Osteocyte (in vitro differentiated cells): ENCODE measurements at regions not wholly inside any gene's neighbourhood (a gene's known extent, or its start where the extent isn't known, plus 50 kb on each side); places are given as distances from the start of the nearest gene placed in this dataset.

ENCODE experiments used
- DNase-seq: peaks from one replicate; pipeline ENCODE4 v3.0.0; 2021; ENCODE audit warnings: mixed read lengths; ENCODE audit not compliant: unreplicated experiment; ENCODE audit errors: extremely low spot score
- H3K27ac Mint-ChIP-seq: one replicate; pipeline ENCODE4 v1.8.0; 2021; ENCODE audit warnings: mild to moderate bottlenecking, mixed read lengths; ENCODE audit not compliant: unreplicated experiment
- H3K27me3 Mint-ChIP-seq: one replicate; pipeline ENCODE4 v1.8.0; 2021; ENCODE audit warnings: mixed read lengths; ENCODE audit not compliant: unreplicated experiment
- H3K36me3 Mint-ChIP-seq: one replicate; pipeline ENCODE4 v1.8.0; 2021; ENCODE audit warnings: mixed read lengths; ENCODE audit not compliant: unreplicated experiment
- H3K4me1 Mint-ChIP-seq: one replicate; pipeline ENCODE4 v1.8.0; 2021; ENCODE audit warnings: mixed read lengths; ENCODE audit not compliant: unreplicated experiment
- H3K4me3 Mint-ChIP-seq: one replicate; pipeline ENCODE4 v1.8.0; 2021; ENCODE audit warnings: mild to moderate bottlenecking, moderate library complexity, mixed read lengths; ENCODE audit not compliant: unreplicated experiment
- H3K9me3 Mint-ChIP-seq: one replicate; pipeline ENCODE4 v1.8.0; 2021; ENCODE audit warnings: mixed read lengths; ENCODE audit not compliant: unreplicated experiment
- TF ChIP-seq, protein P1 (sequence below): fragments of 200-600 bp; sonication (generic); IDR thresholded peaks from 2 replicates; pipeline ENCODE4 v1.5.0; 2021; ENCODE audit warnings: antibody characterized with exemption, mild to moderate bottlenecking, moderate library complexity

DNA sequence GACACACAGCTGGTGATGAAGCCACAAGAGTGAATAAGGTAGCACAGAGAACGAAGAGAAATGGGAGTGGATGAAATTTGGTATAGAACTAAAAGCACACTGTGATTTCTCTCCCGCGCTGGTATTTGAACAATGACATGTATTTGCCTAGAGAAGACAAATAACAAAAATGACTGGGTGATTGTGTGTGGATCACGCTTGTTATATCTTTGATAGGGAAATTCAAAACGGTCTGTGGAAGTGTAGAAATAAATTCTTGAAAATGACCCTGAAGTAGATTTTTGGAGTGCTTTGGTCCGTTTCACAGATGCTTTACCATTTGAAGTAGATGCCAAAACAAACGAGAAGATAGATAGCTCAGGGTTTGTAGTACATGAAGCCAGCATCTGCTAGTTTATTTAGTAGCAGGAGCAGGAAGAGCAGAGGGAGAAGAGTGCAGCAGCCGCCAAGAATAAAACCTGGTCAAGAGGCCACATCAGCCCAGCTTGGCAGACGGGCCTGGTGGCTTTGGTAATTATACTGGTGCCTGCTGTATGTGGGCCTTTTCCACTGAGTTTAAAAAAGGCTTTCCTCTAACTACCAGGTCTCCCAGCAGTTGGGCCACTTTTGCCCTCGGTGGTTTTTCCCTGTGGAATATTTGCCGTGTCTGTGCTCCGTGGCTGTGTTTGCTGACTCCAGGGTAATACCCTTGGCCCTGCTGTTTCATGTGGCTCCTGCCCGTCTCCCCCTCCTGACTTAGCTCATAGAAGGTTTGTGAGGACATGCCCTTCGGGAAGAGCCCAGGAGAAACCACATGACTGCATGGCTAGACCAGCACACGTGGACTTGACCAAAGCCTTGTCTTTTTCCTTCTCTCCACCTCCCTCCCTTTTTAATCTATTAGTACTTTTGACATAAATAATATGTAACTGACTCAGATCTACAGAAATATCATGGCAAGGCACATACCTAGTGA, 294.0 kb downstream of the SOX4 start:
- Mint-ChIP-seq H3K4me1 (peaks cover 13% of the 10 kb centered on the region), H3K9me3 (peaks cover 5% of the 10 kb centered on the region), H3K27ac (no peak overlapping the region), H3K36me3 (no peaks in the 10 kb centered on the region), H3K27me3 (no peaks in the 10 kb centered on the region), H3K4me3 (no peak overlapping the region)
- TF ChIP-seq, protein P1, sequence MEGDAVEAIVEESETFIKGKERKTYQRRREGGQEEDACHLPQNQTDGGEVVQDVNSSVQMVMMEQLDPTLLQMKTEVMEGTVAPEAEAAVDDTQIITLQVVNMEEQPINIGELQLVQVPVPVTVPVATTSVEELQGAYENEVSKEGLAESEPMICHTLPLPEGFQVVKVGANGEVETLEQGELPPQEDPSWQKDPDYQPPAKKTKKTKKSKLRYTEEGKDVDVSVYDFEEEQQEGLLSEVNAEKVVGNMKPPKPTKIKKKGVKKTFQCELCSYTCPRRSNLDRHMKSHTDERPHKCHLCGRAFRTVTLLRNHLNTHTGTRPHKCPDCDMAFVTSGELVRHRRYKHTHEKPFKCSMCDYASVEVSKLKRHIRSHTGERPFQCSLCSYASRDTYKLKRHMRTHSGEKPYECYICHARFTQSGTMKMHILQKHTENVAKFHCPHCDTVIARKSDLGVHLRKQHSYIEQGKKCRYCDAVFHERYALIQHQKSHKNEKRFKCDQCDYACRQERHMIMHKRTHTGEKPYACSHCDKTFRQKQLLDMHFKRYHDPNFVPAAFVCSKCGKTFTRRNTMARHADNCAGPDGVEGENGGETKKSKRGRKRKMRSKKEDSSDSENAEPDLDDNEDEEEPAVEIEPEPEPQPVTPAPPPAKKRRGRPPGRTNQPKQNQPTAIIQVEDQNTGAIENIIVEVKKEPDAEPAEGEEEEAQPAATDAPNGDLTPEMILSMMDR, result no peak
- no peak for DNase-seq

DNA sequence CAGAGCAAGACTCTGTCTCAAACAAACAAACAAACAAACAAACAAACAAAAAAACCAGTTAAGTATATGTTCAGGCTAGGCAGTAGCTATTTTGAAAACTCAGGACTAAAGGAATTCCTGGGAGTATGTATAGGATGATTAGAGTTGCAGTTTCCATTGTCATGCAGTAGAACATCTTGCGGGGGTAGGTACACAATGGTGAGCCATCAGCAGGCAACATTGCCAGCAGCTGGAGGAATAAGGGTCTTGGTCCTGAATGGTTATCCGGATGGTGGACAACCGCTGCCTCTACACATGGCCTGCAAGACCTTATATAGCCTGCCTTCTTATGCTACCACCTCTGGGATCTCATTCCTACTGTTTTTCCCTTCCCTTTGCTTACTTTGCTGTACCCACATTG, 297.5 kb downstream of the SOX4 start:
- H3K27ac Mint-ChIP-seq, result no peak overlapping the region
- no peaks in the 10 kb centered on the region for H3K27me3 Mint-ChIP-seq
- no peaks in the 10 kb centered on the region for H3K9me3 Mint-ChIP-seq
- TF ChIP-seq, protein P1, result no peak
- peaks cover 13% of the 10 kb centered on the region for H3K4me1 Mint-ChIP-seq
- H3K4me3 Mint-ChIP-seq, result no peak overlapping the region
- no peaks in the 10 kb centered on the region for H3K36me3 Mint-ChIP-seq
- DNase-seq, result no peak

DNA sequence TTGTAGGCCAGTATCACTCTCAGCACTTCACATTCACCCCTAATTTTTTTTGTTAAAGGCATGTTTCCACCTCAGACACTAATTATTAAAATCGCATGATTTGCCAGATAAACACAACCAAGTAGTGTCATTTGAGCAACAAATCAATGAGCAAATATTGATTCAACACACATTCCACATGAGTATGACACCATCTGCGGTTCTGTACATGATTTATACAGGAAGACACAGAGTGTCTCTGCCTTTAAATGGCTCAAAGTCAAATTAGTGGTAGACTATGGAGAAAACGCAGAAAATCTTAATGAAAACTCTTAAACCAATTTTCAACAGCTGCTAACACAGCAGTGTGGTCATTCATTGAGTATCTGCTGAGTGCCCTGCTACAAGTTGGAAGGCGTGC, 300.2 kb downstream of the SOX4 start:
- H3K27ac Mint-ChIP-seq, result no peak overlapping the region
- TF ChIP-seq, protein P1, result no peak
- no peaks in the 10 kb centered on the region for H3K27me3 Mint-ChIP-seq
- DNase-seq, result no peak
- H3K4me3 Mint-ChIP-seq, result no peak overlapping the region
- H3K4me1 Mint-ChIP-seq, result peaks cover 14% of the 10 kb centered on the region
- H3K9me3 Mint-ChIP-seq, result no peaks in the 10 kb centered on the region
- H3K36me3 Mint-ChIP-seq, result no peaks in the 10 kb centered on the region

DNA sequence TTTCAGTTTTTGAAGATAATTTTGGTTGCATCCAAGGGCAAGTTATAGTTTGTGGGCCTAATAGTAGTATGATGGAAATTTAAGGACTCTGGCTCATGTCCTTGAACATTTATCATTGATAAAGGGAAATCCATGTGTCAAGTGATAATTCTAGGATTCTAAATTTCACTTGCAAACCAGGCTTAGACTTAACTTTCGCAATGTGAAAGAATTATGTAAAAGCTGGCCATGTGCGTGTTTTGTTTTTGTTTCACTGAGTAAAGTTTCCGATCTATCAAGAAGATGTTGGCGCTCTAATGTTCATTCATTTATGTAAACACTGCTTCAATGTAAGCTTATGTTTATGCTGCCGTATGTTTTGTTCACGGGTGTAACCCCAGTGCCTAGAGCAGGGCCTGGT, 302.0 kb downstream of the SOX4 start:
- DNase-seq, result no peak
- H3K4me1 Mint-ChIP-seq, result peaks cover 8% of the 10 kb centered on the region
- no peak overlapping the region for H3K27ac Mint-ChIP-seq
- H3K27me3 Mint-ChIP-seq, result no peaks in the 10 kb centered on the region
- H3K36me3 Mint-ChIP-seq, result no peaks in the 10 kb centered on the region
- H3K4me3 Mint-ChIP-seq, result no peak overlapping the region
- H3K9me3 Mint-ChIP-seq, result peaks cover 2% of the 10 kb centered on the region
- TF ChIP-seq, protein P1, result no peak

DNA sequence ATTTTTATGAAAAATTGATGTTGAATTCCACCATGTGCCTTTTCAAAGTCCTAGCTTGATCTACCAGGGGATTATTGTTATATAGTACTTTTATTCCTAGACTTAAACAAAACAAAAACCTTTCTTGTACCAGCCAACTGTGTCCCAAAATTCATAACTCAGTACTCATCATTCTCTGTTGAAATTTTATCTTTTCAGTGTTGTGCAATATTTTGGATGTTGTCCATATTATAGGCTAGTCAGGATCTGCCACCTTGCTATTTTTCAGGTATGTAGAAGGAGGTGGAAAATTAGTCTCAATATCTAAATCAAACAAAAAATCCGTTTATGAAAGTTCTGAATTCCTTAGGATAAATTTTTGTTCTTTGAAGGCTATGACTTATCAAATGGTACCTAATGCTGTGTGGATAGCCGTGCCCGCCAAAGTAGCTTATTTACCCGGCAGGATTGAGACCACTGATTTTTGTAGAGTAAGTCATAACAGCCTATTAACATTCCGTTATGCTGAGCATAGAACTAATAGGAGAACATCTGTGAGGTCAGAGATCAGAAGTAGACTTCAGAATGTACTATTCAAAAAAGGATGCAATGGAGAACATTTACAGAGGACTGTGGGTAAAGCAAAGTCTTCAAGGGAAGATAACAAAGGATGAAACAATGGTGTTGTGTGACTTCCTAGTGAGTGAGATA, 304.7 kb downstream of the SOX4 start:
- Mint-ChIP-seq H3K27me3 (no peaks in the 10 kb centered on the region), H3K4me3 (no peak overlapping the region), H3K9me3 (peaks cover 5% of the 10 kb centered on the region), H3K4me1 (peaks cover 8% of the 10 kb centered on the region), H3K27ac (no peak overlapping the region), H3K36me3 (no peaks in the 10 kb centered on the region)
- TF ChIP-seq, protein P1, result no peak
- DNase-seq, result no peak
